VCaP (cell line): ENCODE measurements at regions not wholly inside any gene's neighbourhood (a gene's known extent, or its start where the extent isn't known, plus 50 kb on each side); places are given as distances from the start of the nearest gene placed in this dataset.

ENCODE experiments used
- H3K27ac ChIP-seq: fragments of 450-650 bp; 2 replicates; pipeline ENCODE4 v1.5.1; 2017
- TF ChIP-seq, protein P1 (sequence below): fragments of 450-650 bp; conservative IDR thresholded peaks from 2 replicates; pipeline ENCODE4 v1.5.1; 2017; ENCODE audit warnings: mild to moderate bottlenecking, moderate library complexity

DNA sequence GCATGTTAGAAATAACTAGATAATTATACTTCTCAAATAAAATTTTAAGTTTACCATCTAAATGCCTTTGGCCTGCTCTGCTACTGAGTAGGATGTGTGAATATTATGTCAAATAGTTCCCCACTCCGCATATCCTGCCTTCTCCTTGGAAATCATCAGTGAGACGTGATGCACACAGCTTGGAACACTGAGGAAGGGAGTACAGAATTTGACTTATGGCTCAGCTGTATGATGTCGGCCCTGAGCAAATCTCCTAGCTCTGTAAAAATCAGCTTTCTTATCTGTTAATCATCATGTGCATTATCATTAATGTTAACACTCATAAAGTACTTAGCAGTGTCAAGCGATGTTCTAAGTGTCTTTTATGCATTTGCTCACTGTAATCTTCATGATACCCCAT lies 241.0 kb upstream of the ANKRD50 start:
- H3K27ac ChIP-seq, result peak overlapping the region; percentile 3; the same call in 1 of the 2 replicates
- TF ChIP-seq, protein P1, sequence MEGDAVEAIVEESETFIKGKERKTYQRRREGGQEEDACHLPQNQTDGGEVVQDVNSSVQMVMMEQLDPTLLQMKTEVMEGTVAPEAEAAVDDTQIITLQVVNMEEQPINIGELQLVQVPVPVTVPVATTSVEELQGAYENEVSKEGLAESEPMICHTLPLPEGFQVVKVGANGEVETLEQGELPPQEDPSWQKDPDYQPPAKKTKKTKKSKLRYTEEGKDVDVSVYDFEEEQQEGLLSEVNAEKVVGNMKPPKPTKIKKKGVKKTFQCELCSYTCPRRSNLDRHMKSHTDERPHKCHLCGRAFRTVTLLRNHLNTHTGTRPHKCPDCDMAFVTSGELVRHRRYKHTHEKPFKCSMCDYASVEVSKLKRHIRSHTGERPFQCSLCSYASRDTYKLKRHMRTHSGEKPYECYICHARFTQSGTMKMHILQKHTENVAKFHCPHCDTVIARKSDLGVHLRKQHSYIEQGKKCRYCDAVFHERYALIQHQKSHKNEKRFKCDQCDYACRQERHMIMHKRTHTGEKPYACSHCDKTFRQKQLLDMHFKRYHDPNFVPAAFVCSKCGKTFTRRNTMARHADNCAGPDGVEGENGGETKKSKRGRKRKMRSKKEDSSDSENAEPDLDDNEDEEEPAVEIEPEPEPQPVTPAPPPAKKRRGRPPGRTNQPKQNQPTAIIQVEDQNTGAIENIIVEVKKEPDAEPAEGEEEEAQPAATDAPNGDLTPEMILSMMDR, result no peak

DNA sequence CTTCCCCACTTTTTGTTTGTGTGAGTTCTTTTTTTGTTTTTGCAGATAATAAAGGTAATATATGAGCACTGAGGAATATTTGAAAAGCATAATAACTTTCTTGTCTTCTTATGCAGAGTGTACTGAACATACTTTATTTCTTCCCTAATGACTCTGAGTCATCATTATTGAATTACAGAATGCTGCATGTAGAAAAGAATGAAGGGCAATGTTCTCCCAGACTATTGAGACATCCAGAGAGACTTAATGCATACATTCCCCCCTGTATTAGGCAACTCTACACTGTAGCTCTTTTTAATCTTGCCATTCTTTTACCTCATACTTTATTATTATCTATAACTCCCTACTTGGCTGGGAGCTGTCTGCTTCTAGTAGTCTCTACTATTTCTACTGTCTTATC lies 240.5 kb upstream of the ANKRD50 start:
- TF ChIP-seq, protein P1, result no peak
- H3K27ac ChIP-seq, result peak overlapping the region; percentile 3

DNA sequence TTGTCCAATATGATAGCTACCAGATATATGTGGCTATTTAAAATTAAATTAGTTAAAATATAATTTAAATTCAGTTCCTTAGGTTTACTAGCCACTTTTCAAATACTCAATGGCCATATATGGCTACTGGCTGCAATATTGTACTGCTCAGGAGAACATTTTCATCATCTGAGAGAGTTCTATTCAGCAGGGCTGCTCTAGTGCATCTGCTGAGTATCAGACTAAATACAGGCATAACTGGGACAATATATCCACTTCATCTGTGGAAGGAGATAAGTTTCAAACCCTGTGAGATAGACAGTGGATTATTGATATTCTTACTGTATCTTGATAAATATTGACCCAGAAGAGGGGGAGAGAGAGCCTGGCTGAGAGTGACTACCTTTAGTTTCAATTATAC lies 240.1 kb upstream of the ANKRD50 start:
- TF ChIP-seq, protein P1, result no peak
- H3K27ac ChIP-seq, result peak overlapping the region; percentile 3

DNA sequence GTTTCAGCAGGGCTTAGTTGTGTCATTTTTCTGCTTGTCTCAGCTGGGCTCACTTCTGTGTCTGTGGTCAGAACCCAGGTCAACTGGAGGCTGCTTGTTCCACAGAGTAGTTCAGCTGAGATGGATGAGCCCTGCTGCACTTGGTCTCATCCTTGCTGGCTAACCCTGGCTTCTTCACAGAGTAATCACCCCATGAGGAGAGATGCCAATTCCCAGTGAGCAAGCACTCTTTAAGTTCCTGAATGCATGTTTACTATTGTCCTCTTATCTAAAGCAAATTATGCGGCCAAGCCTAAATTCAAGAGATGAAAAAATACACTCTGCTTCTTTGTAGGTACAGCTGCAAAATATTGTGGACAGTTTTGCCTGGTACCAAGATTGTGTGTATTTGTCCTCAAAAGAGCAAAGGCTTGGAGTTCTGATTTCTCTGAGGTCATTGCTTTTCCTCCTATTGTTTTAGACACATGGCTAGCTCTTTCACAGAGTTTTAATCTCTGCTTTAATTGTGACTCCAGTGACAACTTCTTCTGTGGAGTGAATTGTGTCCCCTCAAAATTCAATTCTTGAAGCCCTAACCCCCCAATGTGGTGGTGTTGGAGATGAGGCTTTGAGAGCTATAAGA lies 236.6 kb upstream of the ANKRD50 start:
- TF ChIP-seq, protein P1, result no peak
- peak overlapping the region; percentile 19; the same call in 1 of the 2 replicates for H3K27ac ChIP-seq

DNA sequence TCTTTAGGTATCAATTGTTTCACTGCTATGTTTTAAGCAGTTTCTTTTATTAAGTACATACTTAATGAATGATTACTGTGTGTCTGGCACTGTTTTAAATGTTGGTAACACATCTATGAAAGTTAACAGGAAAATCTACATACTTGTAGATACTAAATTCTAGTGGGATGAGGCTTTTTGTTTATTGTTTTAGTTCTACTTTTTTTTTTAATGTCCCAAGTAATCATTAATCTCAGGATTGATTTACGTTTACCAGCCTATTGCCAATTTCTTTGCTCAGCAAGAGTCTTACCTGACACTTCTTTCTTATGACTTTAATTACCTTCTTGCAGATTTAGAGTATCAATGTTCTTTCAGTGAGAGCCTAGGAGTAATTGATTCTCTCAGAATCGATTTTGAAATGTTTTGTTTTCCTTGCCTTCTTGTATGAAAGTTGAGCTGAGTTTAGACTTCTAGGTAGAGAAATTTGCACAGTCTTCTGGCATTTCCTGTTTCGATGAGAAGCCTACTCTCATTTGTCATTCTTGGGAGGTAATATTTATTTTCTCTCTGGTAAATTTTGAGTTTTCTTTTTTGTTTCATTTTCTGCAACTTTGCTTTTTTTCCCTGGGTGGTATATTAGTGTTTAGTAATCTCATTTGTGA lies 235.2 kb upstream of the ANKRD50 start:
- no peak overlapping the region for H3K27ac ChIP-seq
- TF ChIP-seq, protein P1, result no peak

DNA sequence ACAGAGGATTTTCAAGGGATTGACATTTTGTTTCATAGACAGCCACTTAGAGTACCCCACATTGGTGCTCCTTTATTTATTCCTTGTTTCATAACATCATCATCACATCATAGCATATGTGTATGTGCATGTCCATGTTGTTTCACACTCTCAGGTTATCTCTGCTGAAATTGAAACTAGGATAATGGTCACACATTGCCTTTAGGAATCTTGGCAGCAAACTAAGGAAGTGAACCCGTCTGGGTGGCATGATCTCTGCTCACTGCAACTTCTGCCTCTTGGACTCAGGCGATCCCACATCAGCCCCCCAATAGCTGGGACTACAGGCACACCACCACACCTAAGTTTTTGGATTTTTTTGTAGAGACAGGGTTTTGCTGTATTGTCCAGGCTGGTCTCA lies 234.2 kb upstream of the ANKRD50 start:
- H3K27ac ChIP-seq, result no peak overlapping the region
- TF ChIP-seq, protein P1, result no peak

DNA sequence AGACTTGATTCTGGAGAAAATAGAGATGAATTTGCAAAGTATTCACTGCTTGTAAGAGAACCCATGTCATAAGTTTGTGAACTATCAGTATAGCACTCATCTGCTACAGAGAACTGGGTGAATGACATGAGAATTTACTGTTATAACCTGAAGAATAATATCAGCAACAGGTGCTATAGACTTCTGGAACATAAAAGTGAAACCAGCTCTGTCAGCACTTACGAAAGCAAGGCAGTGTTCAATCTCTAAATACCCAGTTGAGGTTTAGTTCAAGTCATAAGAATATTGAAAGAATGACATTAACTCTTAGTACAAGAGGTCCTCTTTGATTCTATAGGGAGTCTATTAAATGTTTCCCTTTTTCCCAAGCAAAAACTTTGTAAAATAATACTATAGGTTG lies 232.9 kb upstream of the ANKRD50 start:
- H3K27ac ChIP-seq, result no peak overlapping the region
- TF ChIP-seq, protein P1, result no peak
